PC-3 (cell line): ENCODE measurements at regions not wholly inside any gene's neighbourhood (a gene's known extent, or its start where the extent isn't known, plus 50 kb on each side); places are given as distances from the start of the nearest gene placed in this dataset.

Experiments
- CTCF ChIP-seq: fragments of 300-600 bp; sonication (generic); conservative IDR thresholded peaks from 2 replicates; pipeline ENCODE4 v1.5.1; 2017; ENCODE audit warnings: antibody characterized with exemption, low read depth, mild to moderate bottlenecking, low read length
- EZH2phosphoT487 ChIP-seq: fragments of 300-600 bp; sonication (generic); IDR thresholded peaks from 2 replicates; pipeline ENCODE4 v1.6.1; 2018; ENCODE audit warnings: mild to moderate bottlenecking, antibody characterized with exemption, low read length, borderline replicate concordance

- TF ChIP-seq CTCF (no peak), EZH2phosphoT487 (no peak)
These were observed 56.3 kb downstream of the COX7C start for GRCh38 chr5:86674069-86674468.
